Lower lobe of right lung (tissue), 2 donors: ENCODE measurements at regions not wholly inside any gene's neighbourhood (a gene's known extent, or its start where the extent isn't known, plus 50 kb on each side); places are given as distances from the start of the nearest gene placed in this dataset.

Experiments used
- ATAC-seq, 2 donors: fragments of 200-7000 bp; cut with Tn5 transposase; one replicate each; pipeline ENCODE4 v1.9.1; 2020 to 2022; ENCODE audit warnings: mild to moderate bottlenecking in 2 of 2, moderate library complexity in 2 of 2
- DNase-seq: peaks from one replicate; pipeline ENCODE4 v3.0.0-alpha.2; 2020
- H3K27ac ChIP-seq: fragments of 200-600 bp; one replicate; pipeline ENCODE4 v1.8.0; 2022
- H3K27me3 ChIP-seq: fragments of 200-600 bp; one replicate; pipeline ENCODE4 v1.8.0; 2022; ENCODE audit warnings: low read depth
- H3K36me3 ChIP-seq: fragments of 200-600 bp; one replicate; pipeline ENCODE4 v1.8.0; 2022; ENCODE audit warnings: mild to moderate bottlenecking
- H3K4me1 ChIP-seq: fragments of 200-600 bp; one replicate; pipeline ENCODE4 v1.8.0; 2022
- H3K4me3 ChIP-seq: fragments of 200-600 bp; one replicate; pipeline ENCODE4 v1.8.0; 2022; ENCODE audit warnings: mild to moderate bottlenecking
- H3K9me3 ChIP-seq: fragments of 200-600 bp; one replicate; pipeline ENCODE4 v1.8.0; 2022
- CTCF ChIP-seq: fragments of 200-600 bp; IDR thresholded peaks from one replicate; pipeline ENCODE4 v1.8.0; 2022; ENCODE audit warnings: antibody characterized with exemption, mild to moderate bottlenecking
- intact Hi-C: fragments of 100-400 bp; cut with DNase I; formaldehyde crosslinking; loops from one replicate; pipeline ENCODE4 v1.11.0; 2022
- donor health status: DM: no; HTN: yes; CAD: no; lungs with severe emphysema.

- intact Hi-C loops = no loop called here
- Histone ChIP-seq H3K4me3 (no peak overlapping the region), H3K4me1 (no peaks in the 10 kb centered on the region), H3K27me3 (no peaks in the 10 kb centered on the region), H3K36me3 (no peaks in the 10 kb centered on the region), H3K27ac (no peak overlapping the region), H3K9me3 (no peaks in the 10 kb centered on the region)
- DNase-seq (no peak), ATAC-seq (no peak)
- no peak for TF ChIP-seq CTCF
Observed at GRCh38 chr5:6943197-6944112, 230.2 kb downstream of the TENT4A start.

DNA sequence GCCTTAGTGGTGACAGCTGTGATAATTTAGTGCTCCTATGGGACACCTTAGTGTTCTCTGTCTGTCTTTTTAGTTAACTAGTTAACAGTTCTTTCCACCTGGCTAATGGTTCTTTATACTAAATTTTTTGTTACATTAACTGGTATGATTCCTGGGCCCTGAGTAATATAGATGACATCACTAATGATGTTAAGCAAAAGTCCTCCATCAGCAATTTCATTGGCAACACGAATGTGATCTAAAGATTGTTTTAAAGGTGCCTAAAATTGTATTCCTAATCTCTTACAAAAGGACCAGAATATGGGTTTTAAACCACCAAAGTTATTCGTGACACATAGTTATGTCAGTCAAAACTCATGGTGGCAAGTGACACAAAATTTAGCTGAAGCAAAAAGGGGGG, 235.3 kb downstream of the TENT4A start:
- TF ChIP-seq CTCF = no peak
- ATAC-seq (no peak), DNase-seq (no peak)
- no peaks in the 10 kb centered on the region for H3K4me1 ChIP-seq
- H3K27me3 ChIP-seq = peaks cover 5% of the 10 kb centered on the region
- H3K36me3 ChIP-seq = no peaks in the 10 kb centered on the region
- intact Hi-C loops = no loop called here
- H3K27ac ChIP-seq = no peak overlapping the region
- no peaks in the 10 kb centered on the region for H3K9me3 ChIP-seq
- no peak overlapping the region for H3K4me3 ChIP-seq

DNA sequence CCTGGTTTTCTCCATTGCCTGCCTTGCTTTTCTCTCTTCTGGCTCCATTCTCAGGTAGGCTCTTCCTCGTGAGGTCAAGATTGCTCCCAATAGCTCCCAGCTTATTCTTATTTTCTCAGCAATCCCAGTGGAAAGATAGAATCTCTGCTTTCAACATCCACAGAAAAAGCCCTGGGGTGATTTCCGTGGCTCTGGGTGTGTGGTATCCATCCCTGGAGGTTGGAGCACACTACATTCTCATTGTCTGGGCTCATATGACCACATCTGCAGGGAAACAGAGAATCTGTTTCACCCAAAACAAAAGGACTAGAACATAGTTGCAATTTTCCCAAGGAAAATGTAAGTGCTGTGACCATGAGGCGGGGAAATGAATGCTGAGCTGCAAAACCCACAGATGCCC, 236.0 kb downstream of the TENT4A start:
- no peak overlapping the region for H3K27ac ChIP-seq
- no peak for ATAC-seq
- intact Hi-C loops = no loop called here
- no peak overlapping the region for H3K4me3 ChIP-seq
- peaks cover 5% of the 10 kb centered on the region for H3K27me3 ChIP-seq
- no peaks in the 10 kb centered on the region for H3K4me1 ChIP-seq
- no peak for TF ChIP-seq CTCF
- no peak for DNase-seq
- no peaks in the 10 kb centered on the region for H3K36me3 ChIP-seq
- H3K9me3 ChIP-seq = no peaks in the 10 kb centered on the region

DNA sequence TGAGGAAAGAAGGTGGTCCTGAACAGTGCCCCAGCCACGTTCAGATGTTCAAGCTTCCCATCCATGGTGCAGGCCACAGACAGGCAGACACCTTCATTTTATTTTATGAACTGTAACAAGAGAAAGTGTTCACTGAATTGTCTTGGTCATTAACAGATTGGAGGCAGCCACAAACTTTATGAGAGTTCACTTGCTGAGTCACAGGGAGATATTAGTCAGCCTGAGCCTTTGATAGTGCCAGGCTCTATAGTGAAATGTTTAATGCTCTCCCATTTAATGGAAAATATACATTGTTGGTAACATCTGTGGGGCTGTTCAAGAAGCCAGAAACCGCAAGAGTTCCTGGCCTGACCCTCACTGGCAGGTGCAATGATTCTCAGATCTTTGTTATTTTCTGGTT, 237.0 kb downstream of the TENT4A start:
- H3K9me3 ChIP-seq = no peaks in the 10 kb centered on the region
- intact Hi-C loops = no loop called here
- H3K27ac ChIP-seq = no peak overlapping the region

DNA sequence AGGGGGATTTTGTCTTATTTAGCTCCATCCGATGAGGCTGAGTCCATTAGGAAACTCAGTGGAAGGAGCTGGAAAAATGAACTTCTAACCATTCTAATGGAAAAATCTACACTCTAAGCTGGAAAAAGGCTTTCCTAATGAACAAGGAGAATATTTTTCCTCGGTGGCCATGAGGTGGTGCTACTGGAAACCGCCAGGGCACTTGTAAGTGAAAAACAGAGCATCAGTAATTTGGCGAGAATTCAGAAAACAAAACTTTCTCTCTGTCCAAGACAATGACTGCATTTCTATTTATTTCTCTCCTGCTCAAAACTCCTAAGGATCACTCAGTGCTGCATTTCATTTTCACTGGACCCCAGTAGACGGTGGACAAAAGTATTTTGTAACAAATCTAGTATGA, 237.6 kb downstream of the TENT4A start:
- no peak for TF ChIP-seq CTCF
- Histone ChIP-seq H3K4me1 (no peaks in the 10 kb centered on the region), H3K36me3 (no peaks in the 10 kb centered on the region), H3K9me3 (no peaks in the 10 kb centered on the region), H3K27ac (no peak overlapping the region), H3K27me3 (peaks cover 5% of the 10 kb centered on the region), H3K4me3 (no peak overlapping the region)
- DNase-seq (no peak), ATAC-seq (no peak)
- intact Hi-C loops = no loop called here

More for the DNA sequence above, 237.0 kb downstream of the TENT4A start:
- Histone ChIP-seq H3K4me3 (no peak overlapping the region), H3K27me3 (peaks cover 5% of the 10 kb centered on the region), H3K4me1 (no peaks in the 10 kb centered on the region), H3K36me3 (no peaks in the 10 kb centered on the region)
- TF ChIP-seq CTCF = no peak
- ATAC-seq = no peak
- no peak for DNase-seq
